ENCODE measurements at regions not wholly inside any gene's neighbourhood (a gene's known extent, or its start where the extent isn't known, plus 50 kb on each side); places are given as distances from the start of the nearest gene placed in this dataset.
A peak's percentile ranks its signal among the peaks of the same experiment; 100 is the strongest.

DNA sequence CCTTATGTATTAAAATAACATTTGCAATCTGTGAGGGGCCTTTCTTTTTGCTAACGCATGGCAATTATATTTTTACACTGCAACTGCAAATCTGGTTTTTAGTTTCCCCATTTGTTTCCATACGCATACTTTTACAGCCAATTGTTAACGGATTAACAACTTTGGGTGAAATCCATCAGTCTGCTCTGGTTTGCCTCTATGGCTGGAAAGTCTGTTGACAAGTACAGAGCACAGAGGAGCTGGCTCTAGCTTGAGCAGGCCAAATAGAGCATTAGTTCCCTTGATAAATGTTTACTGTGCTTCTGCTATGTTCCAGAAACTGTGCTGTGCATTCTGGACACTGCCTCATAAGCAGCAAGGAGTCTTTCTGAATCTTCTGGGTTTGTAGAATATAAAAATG is 400.4 kb upstream of the KIF2A start:
- no peak for DNase-seq (ENCODE audit: low read depth in 2 of 2)

DNA sequence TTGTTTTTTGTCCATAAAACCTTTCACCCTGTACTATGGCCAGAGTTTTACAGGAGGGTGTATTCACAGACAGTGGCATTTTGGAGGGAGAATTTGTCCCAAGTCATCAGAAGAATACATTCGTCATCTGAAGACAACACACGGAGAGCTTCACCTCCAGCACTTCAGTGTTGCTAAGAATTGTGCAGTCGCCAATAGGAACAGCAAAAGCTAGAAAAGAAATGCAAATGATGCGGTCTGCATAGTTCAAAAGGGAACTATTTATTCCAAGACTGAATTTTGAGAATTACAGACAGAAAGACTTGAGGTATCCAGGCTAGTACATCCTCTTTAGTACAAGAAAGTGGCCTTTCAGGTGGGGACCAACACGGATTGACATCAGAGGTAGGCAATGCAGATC is 399.2 kb upstream of the KIF2A start:
- no peak for DNase-seq (ENCODE audit: low read depth in 2 of 2)

DNA sequence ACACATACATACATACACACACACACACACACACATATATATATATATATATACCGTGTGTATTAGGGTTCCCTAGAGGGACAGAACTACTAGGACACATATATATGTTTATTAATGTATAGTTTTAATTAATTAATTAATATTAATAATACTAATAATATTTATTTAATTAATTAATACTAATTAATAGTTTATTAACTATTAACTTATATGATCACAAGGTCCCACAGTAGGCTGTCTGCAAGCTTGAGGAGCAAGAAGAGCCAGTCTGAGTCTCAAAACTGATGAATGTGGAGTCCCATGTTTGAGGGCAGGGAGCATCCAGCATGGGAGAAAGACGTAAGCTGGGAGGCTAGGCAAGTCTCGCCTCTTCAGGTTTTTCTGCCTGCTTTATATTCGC is 398.0 kb upstream of the KIF2A start:
- no peak for DNase-seq (ENCODE audit: low read depth in 2 of 2)

DNA sequence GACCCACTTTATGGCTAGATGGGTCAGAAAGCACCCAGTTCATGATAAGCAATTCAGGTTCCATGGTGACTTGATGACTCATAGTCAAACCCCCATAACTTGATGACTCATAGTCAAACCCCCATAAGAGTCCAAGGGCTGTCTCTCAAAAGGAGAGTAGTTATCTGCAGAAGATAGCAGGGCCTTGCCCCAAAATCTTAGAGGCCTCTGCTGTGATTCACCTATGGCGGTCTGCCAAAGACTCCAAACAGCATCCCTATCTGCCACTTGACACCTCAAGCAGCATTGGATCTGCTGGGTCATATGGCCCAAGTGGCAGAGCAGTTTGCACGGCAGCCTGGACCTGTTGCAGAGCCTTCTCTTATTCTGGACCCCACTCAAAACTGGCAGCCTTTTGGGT is 395.2 kb upstream of the KIF2A start:
- no peak for DNase-seq (ENCODE audit: low read depth in 2 of 2)

DNA sequence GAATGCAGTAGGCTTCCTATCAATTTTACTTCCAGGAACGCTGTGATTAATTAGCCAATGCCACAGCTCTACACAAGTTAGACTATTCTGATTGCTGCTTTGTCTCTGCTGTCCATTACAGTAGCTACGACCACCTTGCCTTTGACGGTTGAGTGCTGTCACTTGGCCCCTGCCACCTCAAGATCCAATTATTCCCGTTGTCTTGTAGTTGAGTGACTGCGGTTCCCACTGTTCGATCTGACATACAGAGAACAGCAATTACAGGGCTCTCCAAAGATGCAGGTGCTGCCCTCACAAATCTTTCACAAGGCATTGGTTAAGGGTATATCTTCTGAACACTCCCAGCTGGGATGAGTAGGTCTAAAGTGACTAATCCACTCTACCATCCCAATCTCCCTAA is 393.4 kb upstream of the KIF2A start:
- DNase-seq (ENCODE audit: low read depth in 2 of 2), result no peak

DNA sequence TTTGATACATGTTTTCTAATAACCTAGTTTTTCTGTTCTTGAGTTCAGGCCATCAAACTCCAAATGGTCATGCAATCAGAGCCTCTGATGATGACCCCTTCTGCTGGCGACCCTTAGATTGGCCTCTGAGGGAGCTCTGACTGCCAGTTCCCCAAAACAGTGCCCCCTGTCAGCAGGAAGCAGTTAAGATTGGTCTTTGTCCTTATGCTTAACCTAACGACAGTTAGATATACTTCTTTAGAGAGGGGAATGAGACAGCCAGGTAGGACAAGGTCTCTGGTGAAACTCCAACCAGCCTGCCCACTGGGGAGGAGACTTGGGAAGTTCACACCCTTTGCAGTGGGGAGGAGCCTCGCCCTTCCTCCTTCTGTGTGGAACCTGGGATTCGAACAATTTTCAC is 390.4 kb upstream of the KIF2A start:
- no peak for DNase-seq (ENCODE audit: low read depth in 2 of 2)

DNA sequence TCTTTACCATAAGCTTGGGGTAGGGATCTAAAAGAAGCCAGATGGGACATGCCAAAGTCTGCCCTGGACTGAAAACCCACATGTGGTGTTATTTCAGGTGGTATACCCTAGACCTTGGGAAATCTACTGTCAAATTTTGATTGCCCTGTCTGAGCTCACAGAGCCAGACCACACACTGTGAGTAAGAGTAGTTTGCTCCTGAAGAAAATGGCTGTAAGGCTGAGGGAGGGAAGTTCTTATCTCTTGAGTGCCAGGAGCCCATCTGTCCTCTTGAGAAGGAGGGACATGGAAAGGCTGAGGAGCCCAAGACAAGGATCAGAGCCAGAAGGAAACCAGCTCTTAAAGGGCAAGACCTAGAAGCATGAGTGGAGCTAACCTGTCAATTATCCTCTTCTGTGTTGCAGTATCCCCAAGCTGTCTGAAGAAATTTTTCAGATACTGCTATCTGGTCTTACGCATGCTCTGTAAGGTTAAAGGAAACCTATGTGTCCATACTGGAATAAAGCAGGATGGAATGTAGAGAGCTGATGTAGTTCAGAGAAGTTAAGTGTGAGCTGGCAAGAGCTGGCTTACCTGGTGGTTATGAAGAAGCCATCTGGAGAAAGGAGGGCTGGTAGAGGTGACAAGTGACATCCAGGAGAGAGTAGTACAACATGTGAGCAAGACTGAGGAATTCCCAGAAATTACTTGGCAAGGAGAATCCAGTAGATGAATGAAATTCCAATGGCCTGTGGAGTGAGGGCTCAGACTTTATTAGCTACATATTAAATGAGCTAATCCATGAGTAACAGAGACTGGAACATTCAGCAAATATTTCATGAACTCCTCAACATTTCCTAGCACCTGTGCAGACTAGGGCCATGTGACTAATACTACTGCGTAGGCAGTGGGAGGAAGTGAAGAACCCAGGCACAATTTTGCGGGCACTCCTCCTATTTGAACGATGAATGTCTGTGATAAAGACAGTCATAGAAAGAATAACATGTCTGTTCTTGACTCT is 389.1 kb upstream of the KIF2A start:
- no peak for DNase-seq (ENCODE audit: low read depth in 2 of 2)

DNA sequence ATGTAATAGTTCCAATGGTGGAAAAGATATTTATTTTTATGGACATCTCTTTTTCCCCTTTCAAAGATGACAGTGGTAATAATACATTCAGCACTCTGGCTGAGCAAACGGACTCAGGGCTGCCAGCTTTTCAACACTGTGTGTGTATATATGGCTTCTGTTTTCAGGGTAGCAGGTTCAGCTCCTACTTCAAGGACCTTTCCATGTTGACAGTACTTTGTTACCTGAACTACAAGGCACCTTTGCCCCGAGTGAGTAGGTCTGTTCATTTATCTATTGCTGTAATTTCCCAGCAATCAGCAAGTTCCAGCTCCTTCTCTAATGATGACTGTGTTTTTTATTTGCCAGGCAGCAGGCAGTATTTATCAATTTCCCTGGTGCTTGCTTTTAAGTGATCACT is 387.4 kb upstream of the KIF2A start:
- DNase-seq (ENCODE audit: low read depth in 2 of 2), result no peak

DNA sequence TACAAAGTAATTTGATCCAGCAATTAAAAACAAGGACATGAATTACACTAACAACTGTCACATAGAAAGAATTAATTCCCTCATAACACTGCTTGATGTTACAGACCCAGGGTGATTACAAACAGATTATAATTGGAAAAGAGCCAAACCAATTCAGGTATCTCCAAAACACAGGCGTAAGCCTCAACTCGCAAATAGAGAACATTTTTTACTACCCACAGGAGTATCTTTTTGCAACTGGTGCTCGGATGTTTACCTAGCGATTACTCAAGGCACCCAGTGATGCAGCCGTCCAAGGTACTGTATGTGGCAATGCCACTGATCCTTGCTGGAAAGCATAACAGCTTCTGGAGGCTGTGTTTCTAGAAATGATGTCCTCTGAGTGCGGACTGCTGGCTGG is 386.1 kb upstream of the KIF2A start:
- DNase-seq (ENCODE audit: low read depth in 2 of 2), result no peak

DNA sequence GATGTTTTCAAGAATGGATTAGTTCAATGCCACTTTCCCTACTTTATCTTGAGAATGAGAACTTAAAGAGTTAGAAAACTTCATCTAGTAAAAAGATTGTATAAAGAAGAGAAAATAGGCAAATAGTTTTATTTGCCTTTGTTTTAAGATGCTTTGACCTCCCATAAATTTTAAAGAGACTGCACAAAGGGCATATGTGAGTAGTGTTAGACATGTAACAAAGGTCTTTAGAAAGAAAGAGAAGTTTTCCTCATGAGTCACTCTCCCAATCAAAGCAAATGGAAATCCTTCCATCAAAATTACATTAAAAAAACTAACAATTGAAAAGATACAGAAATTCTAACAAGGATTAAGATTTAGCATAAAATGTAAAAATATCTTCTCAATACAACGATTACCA is 381.8 kb upstream of the KIF2A start:
- no peak for DNase-seq (ENCODE audit: low read depth in 2 of 2)

DNA sequence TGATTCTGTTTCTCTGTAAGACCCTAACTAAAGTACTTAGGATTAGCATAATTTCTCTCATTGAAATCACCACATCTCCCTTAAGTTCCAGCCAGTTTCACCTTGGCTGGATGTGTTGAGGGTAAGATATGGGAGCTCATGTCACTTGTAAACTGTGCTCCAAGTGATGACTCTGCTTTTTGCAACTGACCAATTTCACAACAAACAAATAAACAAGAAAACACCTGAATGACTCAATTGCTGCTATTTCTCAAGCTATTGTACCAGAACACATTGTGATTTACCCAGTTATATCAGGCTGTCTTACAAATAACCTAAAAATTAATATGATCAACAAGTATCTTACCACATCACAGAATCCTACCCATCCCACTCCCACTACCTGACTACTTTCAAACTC is 379.1 kb upstream of the KIF2A start:
- no peak for DNase-seq (ENCODE audit: low read depth in 2 of 2)

DNA sequence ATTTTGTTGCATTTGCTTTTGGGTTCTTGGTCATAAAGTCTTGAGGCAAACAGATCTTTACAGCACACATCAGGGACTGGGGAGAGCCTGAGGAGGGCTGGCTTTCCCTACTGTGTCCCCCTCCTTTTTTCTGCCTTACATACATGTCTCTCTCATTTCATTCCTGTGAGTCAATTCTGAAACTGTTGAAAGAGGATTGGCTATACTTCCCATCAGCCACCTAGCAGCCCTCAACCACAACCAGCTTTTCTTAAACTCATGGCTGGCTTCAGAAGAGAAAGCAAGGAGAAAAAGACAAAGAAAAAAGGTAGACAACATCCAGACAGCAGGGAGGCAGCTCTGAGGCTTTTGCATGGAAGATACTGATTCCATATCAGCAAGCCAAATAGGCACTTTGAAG is 374.8 kb upstream of the KIF2A start:
- DNase-seq (ENCODE audit: low read depth in 2 of 2), result no peak

DNA sequence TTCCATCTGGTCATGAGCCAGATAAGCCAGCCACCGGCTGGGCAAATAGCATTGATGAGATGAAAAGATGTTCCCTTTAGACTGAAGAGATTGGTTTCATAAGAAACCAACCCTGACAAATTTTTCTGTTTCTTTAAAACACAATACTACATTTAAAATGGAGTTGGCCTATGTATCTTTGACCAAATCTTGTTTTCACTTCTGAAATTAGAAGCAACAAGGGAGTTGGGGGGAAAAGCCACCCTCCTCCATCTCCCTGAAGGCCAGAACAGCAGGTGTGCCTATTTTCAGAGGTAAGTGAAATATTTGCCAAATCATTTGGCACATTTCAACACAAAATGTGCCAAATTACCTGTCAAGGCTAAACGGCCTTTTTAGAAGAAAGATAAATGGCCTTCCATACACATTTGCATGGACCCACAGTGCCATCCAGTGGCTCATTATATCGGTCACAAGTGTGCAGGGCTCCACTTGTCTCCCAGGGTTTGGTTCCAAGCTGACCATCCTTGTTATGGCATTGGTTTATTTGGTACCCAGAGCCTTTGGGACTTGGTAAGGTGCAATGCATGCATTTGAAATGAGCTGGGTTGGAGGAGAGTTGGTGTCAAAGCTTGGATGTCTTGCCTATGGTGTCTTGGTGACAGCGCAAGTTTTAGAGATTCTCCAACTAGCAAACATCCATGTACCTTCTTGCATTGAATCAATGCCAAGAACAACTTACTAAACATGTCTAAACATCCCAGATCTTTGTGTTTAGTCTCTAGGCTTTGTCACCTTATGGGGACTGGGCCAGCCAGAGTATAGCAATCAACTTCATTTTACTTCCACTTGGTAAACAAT is 372.0 kb upstream of the KIF2A start:
- DNase-seq (ENCODE audit: low read depth in 2 of 2), result peak in 1 of 2 experiments; percentile 3

DNA sequence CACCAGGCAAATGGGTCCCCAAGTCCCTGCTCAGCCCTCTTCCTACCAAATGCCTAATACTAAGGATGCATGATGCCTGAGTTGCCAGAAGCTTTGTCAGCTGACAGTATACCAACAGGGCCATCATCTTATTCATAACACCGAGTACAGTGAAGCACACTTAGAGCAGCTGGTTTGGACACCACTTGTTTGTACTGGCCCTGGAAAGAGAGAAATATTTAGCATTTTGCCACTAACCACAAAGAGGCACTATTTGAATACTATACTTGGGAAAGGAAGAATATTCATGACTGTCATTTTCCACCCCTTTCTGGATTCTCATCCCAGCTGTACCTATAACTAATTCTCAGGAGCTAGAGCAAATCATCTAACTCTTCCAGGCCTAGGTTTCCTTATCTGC is 364.4 kb upstream of the KIF2A start:
- no peak for DNase-seq (ENCODE audit: low read depth in 2 of 2)

DNA sequence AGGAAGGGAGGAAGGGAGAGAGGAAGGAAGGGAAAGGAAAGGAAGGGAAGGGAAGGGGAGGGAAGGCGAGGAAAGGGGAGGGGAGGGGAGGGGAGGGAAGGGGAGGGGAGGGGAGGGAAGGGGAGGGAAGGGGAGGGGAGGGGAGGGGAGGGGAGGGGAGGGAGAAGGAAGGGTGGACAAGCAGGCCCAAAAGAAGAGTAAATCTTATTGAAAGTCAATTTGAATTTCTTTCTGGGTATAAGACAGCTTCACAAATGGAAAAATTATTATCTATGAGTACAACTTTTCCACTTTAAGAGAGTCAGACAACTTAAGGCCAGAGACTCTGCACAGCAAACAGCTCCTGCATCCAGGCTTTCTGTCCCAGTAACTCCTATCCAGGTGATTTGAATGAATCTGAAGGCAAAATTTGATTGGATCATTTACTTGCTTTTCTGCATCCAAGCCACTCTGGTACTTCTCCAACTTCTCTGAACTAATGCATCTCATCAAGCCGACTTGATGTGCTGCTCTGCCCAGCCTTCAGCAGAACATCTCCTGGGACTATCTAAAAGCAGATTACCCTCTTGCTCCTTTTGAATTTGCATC is 363.4 kb upstream of the KIF2A start:
- DNase-seq (ENCODE audit: low read depth in 2 of 2), result no peak

DNA sequence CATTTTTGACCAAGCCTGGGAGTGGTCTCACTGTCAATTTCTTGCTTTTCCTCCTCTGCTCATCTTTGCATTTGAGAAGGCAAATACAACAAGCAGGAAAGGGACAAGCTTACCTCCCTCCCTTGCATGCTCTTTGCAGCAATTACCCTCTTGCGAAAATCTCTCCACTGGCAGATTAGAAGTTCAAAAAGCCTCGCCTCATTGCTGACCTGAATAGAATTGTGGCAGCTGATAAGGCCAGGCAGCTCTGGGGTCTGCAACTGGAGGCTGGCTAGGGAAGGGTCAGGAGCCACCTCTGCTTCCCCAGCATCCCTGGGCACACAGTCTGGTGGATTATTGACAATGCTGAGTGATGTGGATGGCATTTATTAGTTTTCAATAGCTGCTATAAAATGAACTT is 362.3 kb upstream of the KIF2A start:
- no peak for DNase-seq (ENCODE audit: low read depth in 2 of 2)

DNA sequence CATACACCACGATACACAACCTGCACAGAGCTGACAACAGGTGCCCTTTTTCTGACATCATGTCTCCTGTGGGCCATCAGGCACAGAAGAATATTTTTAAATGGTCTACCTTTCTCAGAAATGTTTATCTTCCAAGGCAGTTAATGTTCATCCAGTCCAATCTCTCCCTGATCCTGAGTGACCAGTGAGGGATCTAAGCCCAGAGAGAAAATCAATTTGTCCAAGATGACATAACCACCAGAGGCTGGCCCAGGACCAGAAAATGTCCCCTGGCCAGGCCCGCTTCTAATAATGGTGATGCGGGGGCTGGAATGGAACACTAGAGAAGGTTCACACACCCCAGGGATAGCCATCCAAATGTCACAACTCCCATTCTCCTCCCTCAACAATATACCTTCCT is 357.9 kb upstream of the KIF2A start:
- DNase-seq (ENCODE audit: low read depth in 2 of 2), result no peak

DNA sequence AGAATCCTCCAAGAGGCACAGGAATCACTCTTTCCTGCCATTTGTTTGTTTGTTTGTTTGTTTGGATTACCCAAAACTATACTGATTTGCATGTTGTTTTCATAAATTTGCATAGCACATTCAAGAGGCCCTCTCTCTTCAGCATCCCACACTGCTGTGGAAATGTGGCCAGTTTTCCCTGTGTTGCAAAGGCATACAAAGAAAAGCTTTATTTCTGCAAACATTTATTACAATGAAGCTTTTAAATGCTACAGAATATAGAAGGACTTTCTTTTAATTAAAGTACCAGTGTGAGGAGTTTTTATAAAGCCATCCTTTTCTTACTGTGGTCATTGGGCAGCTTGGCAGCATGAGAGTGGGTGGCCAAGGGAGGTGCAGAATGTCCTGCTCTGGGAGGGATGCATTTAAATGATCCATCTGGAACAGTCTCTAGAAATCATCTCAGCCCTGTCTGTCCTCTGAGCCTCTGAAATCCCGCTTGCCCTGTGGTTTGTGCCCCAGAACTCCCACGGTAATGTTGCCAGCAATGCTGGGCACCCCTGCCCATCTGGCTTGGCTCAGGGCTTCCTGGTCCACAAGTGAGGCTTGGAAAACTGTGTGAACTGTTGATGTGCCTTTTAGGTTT is 356.8 kb upstream of the KIF2A start:
- no peak for DNase-seq (ENCODE audit: low read depth in 2 of 2)

DNA sequence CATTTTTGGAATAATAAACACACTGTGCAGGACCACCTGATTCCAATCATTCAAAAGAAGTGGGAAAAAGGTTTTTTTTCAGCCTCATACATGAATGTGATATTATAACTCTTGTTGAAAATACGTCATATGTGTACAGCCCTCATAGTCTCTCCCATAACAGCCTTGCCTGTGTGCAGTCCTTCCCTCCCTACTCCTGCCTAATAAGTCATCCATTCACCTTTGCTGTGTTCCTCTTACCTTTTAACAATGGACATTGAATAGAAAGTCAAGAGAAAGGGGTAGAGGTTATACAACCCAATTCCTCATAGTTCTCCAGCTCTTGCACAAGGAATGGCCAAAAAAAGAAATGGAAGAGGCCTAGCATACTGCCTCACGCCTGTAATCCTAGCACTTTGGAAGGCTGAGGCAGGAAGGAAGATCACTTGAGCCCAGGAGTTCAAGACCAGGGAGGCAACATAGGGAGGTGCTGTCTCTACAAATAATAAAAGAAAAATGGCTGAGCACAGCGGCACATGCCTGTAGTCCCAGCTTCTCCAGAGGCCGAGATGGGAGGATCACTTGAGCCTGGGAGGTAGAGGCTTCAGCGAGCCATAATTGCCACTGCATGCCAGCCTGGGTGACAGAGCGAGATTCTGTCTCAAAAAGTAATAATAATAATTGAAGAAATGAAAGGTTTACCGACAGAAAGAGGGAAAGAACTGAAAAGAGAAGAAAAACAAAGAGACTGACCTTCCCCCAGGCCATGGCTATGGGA is 356.1 kb upstream of the KIF2A start:
- DNase-seq (ENCODE audit: low read depth in 2 of 2), result no peak

DNA sequence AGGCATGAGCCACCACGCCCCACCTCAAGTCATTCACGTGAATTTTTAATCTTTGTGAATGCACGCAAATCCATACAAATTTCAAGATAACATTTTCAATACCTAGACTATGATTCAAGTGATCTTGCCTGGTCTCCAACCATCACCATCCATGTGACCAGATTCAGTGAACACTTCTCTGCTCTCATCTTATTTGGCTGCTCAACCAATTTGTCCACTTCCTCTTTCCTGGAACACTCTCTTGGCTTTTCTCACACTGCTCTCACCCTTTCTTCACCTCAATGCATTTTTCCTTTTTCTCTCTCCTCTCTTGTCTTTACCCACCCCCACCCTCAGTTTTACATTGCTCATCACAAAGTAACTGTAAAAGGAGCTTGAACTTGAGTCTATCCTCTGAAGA is 354.7 kb upstream of the KIF2A start:
- DNase-seq (ENCODE audit: low read depth in 2 of 2), result no peak

DNA sequence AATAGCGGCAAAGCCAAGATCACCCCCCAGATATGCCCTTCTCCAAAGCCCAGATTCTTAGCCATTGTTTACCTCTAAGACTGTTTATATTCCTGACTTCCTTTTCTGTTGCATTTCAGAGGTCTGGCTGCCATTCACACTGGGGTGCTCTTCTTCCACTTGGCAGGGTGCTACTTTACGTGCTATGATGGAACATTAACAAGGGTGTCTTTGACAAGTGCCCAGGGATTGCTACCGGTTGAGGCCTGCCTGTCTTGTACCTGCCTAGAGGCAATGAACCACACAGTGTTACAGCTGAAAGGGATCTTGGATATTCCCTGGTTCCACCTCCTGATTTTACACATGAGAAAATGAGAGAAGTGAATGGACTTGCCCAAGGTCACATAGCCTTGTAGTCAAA is 352.1 kb upstream of the KIF2A start:
- no peak for DNase-seq (ENCODE audit: low read depth in 2 of 2)

Data from stimulated activated CD4-positive, alpha-beta T cell treated with anti-CD3 and anti-CD28 coated beads, Interleukin-12 subunit alpha, Interleukin-12 subunit beta, amount 100 ng/mL, for 24 hours (primary cell).